COLO668 (cell line): ENCODE measurements at regions not wholly inside any gene's neighbourhood (a gene's known extent, or its start where the extent isn't known, plus 50 kb on each side); places are given as distances from the start of the nearest gene placed in this dataset.

Source experiments
- DNase-seq: peaks from one replicate; lab custom pipeline; 2025; ENCODE audit not compliant: unreplicated experiment; lab: John Stamatoyannopoulos, UW

GRCh38 chr1:115144176-115144575 is 54.9 kb upstream of the TSPAN2 start:
- DNase-seq = no peak

GRCh38 chr1:115142616-115143015 is 53.3 kb upstream of the TSPAN2 start:
- no peak for DNase-seq

GRCh38 chr1:115141145-115141454 is 51.8 kb upstream of the TSPAN2 start:
- DNase-seq = no peak

- DNase-seq = no peak
These were observed 51.3 kb upstream of the TSPAN2 start for GRCh38 chr1:115140442-115141144.

- no peak for DNase-seq
These were observed 50.1 kb upstream of the TSPAN2 start for GRCh38 chr1:115139381-115139780.
